Osteoblast (primary cell): ENCODE measurements at regions not wholly inside any gene's neighbourhood (a gene's known extent, or its start where the extent isn't known, plus 50 kb on each side); places are given as distances from the start of the nearest gene placed in this dataset.

Source experiments
- DNase-seq: peaks from one replicate; pipeline ENCODE4 v3.0.0; 2011; ENCODE audit warnings: low spot score, mixed read lengths; ENCODE audit not compliant: insufficient read length; ENCODE audit errors: missing footprints
- H2AFZ ChIP-seq: 2 replicates; pipeline ENCODE4 v1.6.0; 2011; ENCODE audit warnings: mild to moderate bottlenecking, low read length
- H3K27ac ChIP-seq: 2 replicates; pipeline ENCODE4 v1.5.1; 2011; ENCODE audit warnings: mild to moderate bottlenecking, low read depth, low read length, moderate library complexity
- H3K27me3 ChIP-seq: 2 replicates; pipeline ENCODE4 v1.6.0; 2012; ENCODE audit warnings: mild to moderate bottlenecking, control low read depth, inconsistent platforms, low read length, moderate library complexity; ENCODE audit not compliant: insufficient read depth
- H3K36me3 ChIP-seq: 2 replicates; pipeline ENCODE4 v1.5.1; 2011; ENCODE audit warnings: mild to moderate bottlenecking, low read length, control low read depth, moderate library complexity; ENCODE audit not compliant: insufficient read depth
- H3K4me1 ChIP-seq: 2 replicates; pipeline ENCODE4 v1.5.1; 2011; ENCODE audit warnings: mild to moderate bottlenecking, low read length, control low read depth, moderate library complexity; ENCODE audit not compliant: insufficient read depth
- H3K4me2 ChIP-seq: 2 replicates; pipeline ENCODE4 v1.6.0; 2011; ENCODE audit warnings: mild to moderate bottlenecking, low read length; ENCODE audit not compliant: insufficient read depth
- H3K4me3 ChIP-seq: fragments of 200-600 bp; sonication (generic); 3 replicates; pipeline ENCODE4 v1.5.1; 2012; ENCODE audit warnings: mild to moderate bottlenecking, low read length, inconsistent platforms; ENCODE audit not compliant: insufficient read depth
- H3K79me2 ChIP-seq: 2 replicates; pipeline ENCODE4 v1.6.0; 2012; ENCODE audit warnings: mild to moderate bottlenecking, low read length, control low read depth, inconsistent platforms; ENCODE audit not compliant: insufficient read depth
- H3K9me3 ChIP-seq: 2 replicates; pipeline ENCODE4 v1.5.1; 2011; ENCODE audit warnings: low read depth, low read length, control low read depth
- H4K20me1 ChIP-seq: 2 replicates; pipeline ENCODE4 v1.6.0; 2012; ENCODE audit warnings: mild to moderate bottlenecking, low read length, control low read depth; ENCODE audit not compliant: insufficient read depth
- CTCF ChIP-seq: IDR thresholded peaks from 2 replicates; pipeline ENCODE4 v1.5.1; 2011; ENCODE audit warnings: mild to moderate bottlenecking, low read depth, low read length, moderate library complexity; ENCODE audit errors: extremely low read depth

- Histone ChIP-seq H3K36me3 (no peaks in the 10 kb centered on the region), H3K27ac (no peak overlapping the region), H3K79me2 (no peaks in the 10 kb centered on the region), H3K27me3 (no peaks in the 10 kb centered on the region), H3K4me3 (no peak overlapping the region), H2AFZ (no peak overlapping the region), H3K4me2 (no peak overlapping the region), H3K9me3 (peaks cover 1% of the 10 kb centered on the region), H4K20me1 (no peaks in the 10 kb centered on the region), H3K4me1 (no peaks in the 10 kb centered on the region)
- DNase-seq: peak; percentile 83
- no peak for TF ChIP-seq CTCF
Measured at GRCh38 chr22:48756146-48757111, 1071.2 kb downstream of the BRD1 start.

GRCh38 chr22:48755059-48755949, 1072.4 kb downstream of the BRD1 start:
- no peak overlapping the region for H3K4me3 ChIP-seq
- H3K4me1 ChIP-seq: no peaks in the 10 kb centered on the region
- TF ChIP-seq CTCF: no peak
- no peaks in the 10 kb centered on the region for H4K20me1 ChIP-seq
- H3K79me2 ChIP-seq: no peaks in the 10 kb centered on the region
- H3K36me3 ChIP-seq: no peaks in the 10 kb centered on the region
- H3K27me3 ChIP-seq: no peaks in the 10 kb centered on the region
- peak; percentile 79 for DNase-seq
- no peak overlapping the region for H2AFZ ChIP-seq
- no peaks in the 10 kb centered on the region for H3K9me3 ChIP-seq
- H3K27ac ChIP-seq: no peak overlapping the region
- no peak overlapping the region for H3K4me2 ChIP-seq

- no peaks in the 10 kb centered on the region for H3K9me3 ChIP-seq
- no peak for TF ChIP-seq CTCF
- no peaks in the 10 kb centered on the region for H3K4me1 ChIP-seq
- no peaks in the 10 kb centered on the region for H3K27me3 ChIP-seq
- no peak overlapping the region for H2AFZ ChIP-seq
- no peaks in the 10 kb centered on the region for H3K79me2 ChIP-seq
- no peaks in the 10 kb centered on the region for H4K20me1 ChIP-seq
- no peak for DNase-seq
- no peak overlapping the region for H3K4me3 ChIP-seq
- no peak overlapping the region for H3K27ac ChIP-seq
- H3K36me3 ChIP-seq: no peaks in the 10 kb centered on the region
- no peak overlapping the region for H3K4me2 ChIP-seq
Measured at GRCh38 chr22:48754611-48755058, 1073.0 kb downstream of the BRD1 start.
